GM21528 (cell line): ENCODE measurements at regions not wholly inside any gene's neighbourhood (a gene's known extent, or its start where the extent isn't known, plus 50 kb on each side); places are given as distances from the start of the nearest gene placed in this dataset.

Experiments used
- ATAC-seq: cut with Tn5 transposase; IDR thresholded peaks from one replicate; pipeline ENCODE4 v1.9.1; 2021; ENCODE audit warnings: mild to moderate bottlenecking, moderate library complexity; ENCODE audit not compliant: unreplicated experiment, low FRiP score

DNA sequence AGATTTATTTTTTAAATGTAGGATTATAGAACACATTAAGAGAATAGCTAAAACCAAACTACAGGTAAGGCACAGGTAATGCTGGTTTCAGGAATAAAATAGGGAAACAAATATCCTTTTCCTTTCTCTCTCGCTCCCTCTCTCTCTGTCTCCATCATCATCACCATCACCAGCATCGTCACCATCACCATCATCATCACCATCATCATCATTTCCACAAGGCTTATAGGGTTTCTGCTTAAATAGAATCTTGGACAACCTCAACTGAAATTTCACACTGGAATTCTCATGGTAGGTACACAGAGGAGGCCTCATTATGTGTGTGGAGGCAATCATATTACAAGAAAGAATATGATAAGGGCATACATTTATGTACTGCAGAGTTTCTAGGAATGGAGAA, 823.6 kb downstream of the MAFB start:
- no peak for ATAC-seq

GRCh38 chr20:39862470-39862891, 826.6 kb downstream of the MAFB start:
- ATAC-seq = no peak

DNA sequence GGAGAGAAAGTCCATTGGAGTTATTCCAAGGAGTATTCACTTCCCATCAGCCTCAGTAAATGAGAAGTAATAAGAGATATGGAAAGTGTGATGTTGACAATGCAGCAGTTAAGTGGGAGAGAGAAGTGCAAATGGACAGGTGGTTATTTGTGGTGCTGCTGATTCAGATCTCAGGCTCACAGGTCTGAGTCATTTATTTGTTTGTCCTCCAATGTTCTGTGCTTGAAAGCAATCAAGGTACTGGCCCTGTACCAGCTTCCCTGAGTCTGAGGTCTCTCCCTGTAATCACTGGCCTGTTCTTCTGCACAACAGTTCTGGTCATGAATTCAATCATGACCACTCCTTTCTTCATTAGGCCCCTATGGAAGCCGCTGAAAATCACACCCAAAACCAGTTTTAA, 827.7 kb downstream of the MAFB start:
- no peak for ATAC-seq

DNA sequence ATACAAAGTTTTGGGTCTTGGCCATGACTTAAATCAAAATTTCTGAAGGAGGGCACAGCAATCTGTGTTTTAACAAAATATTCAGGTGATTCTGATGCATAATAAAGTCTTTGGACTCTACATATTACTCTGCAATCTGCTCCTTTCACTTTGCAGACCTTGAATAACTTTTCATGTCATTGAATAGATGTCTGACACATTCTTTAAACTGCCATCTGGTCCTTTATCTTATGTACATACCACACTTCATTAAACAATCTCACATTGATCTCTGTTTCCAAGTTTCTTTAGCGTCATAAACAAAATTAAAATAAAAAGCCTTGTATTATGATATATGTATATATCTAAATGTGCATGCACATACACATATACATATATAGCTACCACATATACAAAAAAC, 831.2 kb downstream of the MAFB start:
- no peak for ATAC-seq

GRCh38 chr20:39857187-39857586, 831.8 kb downstream of the MAFB start:
- no peak for ATAC-seq

- ATAC-seq = no peak
Observed at GRCh38 chr20:39855799-39856198, 833.2 kb downstream of the MAFB start.

DNA sequence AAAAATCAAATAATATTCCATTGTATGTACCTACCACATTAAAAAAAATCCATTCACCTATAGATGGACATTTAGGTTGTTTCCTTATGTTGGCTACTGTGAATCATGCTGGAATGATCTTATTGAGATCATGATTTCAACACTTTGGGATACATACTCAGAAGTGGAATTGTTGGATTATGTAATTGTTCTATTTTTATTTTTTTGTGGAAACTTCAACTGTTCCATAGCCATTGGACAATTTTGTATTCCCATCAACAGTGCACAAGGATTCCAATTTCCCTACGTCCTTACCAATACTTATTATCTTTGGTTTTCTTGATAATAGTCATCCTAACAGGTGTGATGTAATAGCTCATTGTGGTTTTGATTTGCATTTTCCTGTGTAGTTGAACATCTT, 834.0 kb downstream of the MAFB start:
- ATAC-seq = no peak

DNA sequence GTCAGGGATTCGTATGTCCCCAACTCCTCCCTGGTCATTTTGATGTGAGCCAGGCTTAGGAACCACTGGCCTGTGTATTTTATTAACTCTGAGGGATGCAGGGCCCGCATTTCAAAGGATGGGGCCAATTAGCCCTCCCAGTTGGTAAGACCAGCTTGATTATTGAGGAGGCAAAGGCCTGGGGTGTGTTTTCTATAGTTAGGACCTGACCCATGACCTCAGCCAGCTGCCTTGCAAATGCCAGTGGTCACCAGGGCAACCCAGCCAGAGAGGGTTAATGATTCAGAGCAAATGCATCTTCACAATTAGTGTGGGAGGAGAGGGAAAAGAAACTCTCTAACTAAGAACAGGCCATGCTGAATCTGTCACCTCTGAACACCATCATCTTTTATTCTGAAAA, 835.4 kb downstream of the MAFB start:
- no peak for ATAC-seq

- no peak for ATAC-seq
Observed at GRCh38 chr20:39853050-39853449, 836.0 kb downstream of the MAFB start.

DNA sequence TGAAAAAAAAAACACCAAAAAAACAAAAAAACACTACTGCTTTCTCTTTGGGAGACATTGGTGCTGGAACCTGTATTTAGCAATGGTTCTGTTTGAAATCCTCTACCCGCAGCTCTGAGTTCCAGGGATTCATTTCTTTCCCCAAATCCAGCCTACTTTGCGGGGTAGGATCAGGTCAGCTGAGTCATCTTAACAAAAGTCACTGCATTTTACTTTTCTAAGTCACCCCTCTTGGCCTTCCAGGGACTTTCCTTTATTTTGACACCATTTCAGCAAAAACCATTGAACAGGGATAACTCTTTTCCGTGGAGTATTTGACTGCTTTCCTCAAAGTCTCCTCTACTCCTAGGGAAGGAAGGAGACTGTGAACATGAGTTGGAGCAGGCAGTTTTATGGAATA, 837.6 kb downstream of the MAFB start:
- no peak for ATAC-seq

DNA sequence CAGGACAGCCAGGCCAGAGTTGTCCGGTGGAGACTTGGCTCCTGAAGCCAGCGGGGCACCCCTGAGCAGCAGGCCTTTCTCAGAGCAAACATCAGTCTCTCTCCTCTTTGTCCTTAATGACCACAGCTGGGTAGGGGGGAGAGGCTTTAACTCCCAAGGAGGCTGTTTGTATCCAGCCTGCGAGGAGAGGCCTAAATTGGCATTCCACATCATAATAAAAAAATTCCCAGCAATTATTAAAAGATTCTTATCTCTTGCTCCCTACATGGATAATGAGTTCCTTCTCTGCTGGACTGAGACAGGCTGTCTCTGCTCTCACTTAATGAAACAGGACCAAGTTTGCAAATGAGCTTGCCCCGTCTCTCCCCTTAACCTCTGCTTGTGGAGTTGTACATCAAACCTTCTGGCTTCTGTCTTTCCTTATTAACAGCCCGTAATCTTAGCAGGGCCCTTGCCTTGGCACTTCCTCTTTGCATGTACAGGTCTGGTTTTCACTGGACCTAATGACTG, 838.2 kb downstream of the MAFB start:
- no peak for ATAC-seq

DNA sequence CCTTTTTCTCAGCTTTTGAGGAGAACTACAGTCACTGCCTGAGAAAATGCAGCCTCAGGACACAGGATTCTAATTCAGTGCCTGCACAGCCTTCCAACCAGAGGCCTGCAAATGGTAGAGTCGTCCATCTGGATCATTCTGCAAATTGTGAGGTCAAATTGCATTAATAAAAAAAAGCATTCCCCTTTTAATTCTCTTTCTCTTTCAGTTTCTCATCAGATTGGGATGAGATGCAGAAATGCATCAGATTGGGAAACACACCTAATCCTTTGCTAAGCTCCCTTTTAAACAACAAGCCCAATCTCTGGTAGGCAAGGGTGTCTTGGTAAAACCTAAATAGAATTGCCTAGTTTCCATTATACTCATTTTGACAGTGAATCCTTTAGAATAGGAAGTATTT, 838.8 kb downstream of the MAFB start:
- no peak for ATAC-seq

DNA sequence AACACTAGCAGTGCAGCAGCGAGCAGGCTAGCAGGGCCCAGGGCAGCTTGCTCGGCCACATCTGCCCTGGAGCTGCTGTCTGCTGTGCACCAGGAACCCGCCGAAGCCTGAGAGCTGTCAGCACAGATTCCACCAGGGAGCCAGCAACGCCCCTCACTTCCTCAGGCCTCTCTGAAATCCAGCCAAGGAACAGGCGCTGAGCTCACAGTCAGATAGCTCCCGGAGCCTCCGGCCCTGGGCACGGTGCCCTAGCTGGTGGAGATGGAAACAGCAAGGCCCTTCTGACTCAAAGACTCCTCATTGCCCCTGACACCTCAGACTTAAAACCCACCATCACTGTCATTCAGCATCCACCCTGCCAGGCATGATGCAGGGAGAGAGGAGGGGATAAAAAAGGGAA, 839.4 kb downstream of the MAFB start:
- ATAC-seq = no peak

DNA sequence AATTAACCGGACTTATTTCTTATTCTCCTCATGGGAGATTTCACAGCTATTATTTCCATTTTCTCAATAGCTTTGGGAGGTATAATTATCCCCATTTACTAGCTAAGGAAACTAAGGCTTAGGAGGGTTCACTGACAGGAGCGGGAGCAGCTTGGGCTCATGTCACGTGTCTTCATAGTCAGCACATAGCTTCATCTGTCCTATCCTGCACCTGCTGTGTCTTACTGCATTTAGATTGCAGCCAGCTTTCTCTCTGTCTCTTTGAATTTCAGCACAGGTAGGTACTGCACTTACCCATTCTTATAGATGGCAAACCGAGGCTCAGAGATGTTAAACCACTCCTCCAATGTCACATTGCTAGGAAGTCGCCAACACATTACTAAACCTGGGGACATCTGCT, 839.9 kb downstream of the MAFB start:
- no peak for ATAC-seq

- ATAC-seq = no peak
Observed at GRCh38 chr20:39839399-39840119, 849.5 kb downstream of the MAFB start.

GRCh38 chr20:39837561-39837960, 851.5 kb downstream of the MAFB start:
- ATAC-seq = no peak

- ATAC-seq = no peak
Observed at GRCh38 chr20:39835130-39835842, 853.8 kb downstream of the MAFB start.

GRCh38 chr20:39830903-39831302, 858.1 kb downstream of the MAFB start:
- ATAC-seq = no peak

- ATAC-seq = peak; percentile 84
Observed at GRCh38 chr20:39829661-39830060, 859.4 kb downstream of the MAFB start.

- ATAC-seq = peak; percentile 19
Observed at GRCh38 chr20:39829256-39829655, 859.8 kb downstream of the MAFB start.

GRCh38 chr20:39825950-39826349, 863.1 kb downstream of the MAFB start:
- ATAC-seq = peak; percentile 70

- ATAC-seq = no peak
Observed at GRCh38 chr20:39825524-39825923, 863.4 kb downstream of the DHX35 start.
